HCT116 (cell line): ENCODE measurements at regions not wholly inside any gene's neighbourhood (a gene's known extent, or its start where the extent isn't known, plus 50 kb on each side); places are given as distances from the start of the nearest gene placed in this dataset.

Experiments used
- MAX ChIP-seq: IDR thresholded peaks from 2 replicates; pipeline ENCODE4 v1.6.1; 2012
- POLR2A ChIP-seq: IDR thresholded peaks from 2 replicates; pipeline ENCODE4 v1.7.0; 2011; ENCODE audit warnings: borderline replicate concordance; ENCODE audit not compliant: insufficient read depth, insufficient read length; ENCODE audit errors: extremely low read depth
- POLR2AphosphoS5 ChIP-seq: IDR thresholded peaks from 2 replicates; pipeline ENCODE4 v1.6.1; 2011; ENCODE audit warnings: mild to moderate bottlenecking, low read depth, low read length, moderate library complexity

DNA sequence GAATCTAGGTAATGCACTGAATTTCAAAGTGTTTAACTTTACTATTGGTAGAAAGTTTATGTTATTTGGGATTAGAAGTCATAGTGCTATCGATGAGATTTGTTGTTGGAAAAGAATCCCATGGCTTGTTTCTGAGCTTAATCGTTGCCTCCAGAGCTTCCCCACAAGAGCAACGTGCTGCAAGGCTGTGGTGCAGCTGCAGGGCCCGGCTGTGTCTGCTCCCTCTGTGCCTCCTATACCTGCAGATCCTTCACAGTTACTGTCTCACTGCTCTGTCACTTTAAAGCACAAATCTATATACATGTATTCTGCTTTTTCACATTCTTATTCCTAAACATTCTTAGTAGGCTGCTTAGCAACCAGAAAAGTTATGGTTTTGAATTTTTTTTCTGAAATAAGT is 826.6 kb upstream of the COBL start:
- TF ChIP-seq POLR2A: no peak
- TF ChIP-seq MAX: no peak
- no peak for TF ChIP-seq POLR2AphosphoS5
